Naive thymus-derived CD8-positive, alpha-beta T cell (primary cell): ENCODE measurements at regions not wholly inside any gene's neighbourhood (a gene's known extent, or its start where the extent isn't known, plus 50 kb on each side); places are given as distances from the start of the nearest gene placed in this dataset.
A peak's percentile ranks its signal among the peaks of the same experiment; 100 is the strongest.

Experiments used
- ATAC-seq, 2 donors: fragments of 150-1000 bp; cut with Tn5 transposase in 1 of 2; sonication (Bioruptor Pico), chemical (Tn5 transposase) in 1 of 2; 1 replicate in 1 of 2; 2 replicates in 1 of 2; pipeline ENCODE4 v1.10.0; 2021; ENCODE audit warnings: mild to moderate bottlenecking in 2 of 2, moderate library complexity in 2 of 2
- POLR2A ChIA-PET: fragments of 350-600 bp; sonication (Branson Sonifier 250); formaldehyde crosslinking; loops from one replicate; lab custom pipeline; 2021; ENCODE audit warnings: antibody characterized with exemption; lab: Charles Lee
- DNase-seq, 10 donors: peaks; one replicate each; pipeline versions ENCODE4 v3.0.0 to v3.0.0-alpha.2; 2020 to 2022
- H3K27ac Mint-ChIP-seq, 10 donors: one replicate each; pipeline ENCODE4 v1.8.0; 2020 to 2022; ENCODE audit warnings: mild to moderate bottlenecking in 10 of 10, mixed read lengths in 10 of 10, moderate library complexity in 4 of 10, inconsistent platforms in 1 of 10
- H3K27me3 Mint-ChIP-seq, 5 donors: one replicate each; pipeline ENCODE4 v1.8.0; 2021 to 2022; ENCODE audit warnings: mixed read lengths in 5 of 5
- H3K36me3 Mint-ChIP-seq, 3 donors: one replicate each; pipeline ENCODE4 v1.8.0; 2020 to 2022; ENCODE audit warnings: mixed read lengths in 3 of 3, mild to moderate bottlenecking in 2 of 3, inconsistent platforms in 1 of 3
- H3K4me1 Mint-ChIP-seq, 4 donors: one replicate each; pipeline ENCODE4 v1.8.0; 2021 to 2022; ENCODE audit warnings: mixed read lengths in 4 of 4
- H3K4me3 Mint-ChIP-seq, 10 donors: one replicate each; pipeline ENCODE4 v1.8.0; 2020 to 2022; ENCODE audit warnings: mild to moderate bottlenecking in 10 of 10, mixed read lengths in 10 of 10, moderate library complexity in 6 of 10, inconsistent platforms in 1 of 10
- H3K9me3 Mint-ChIP-seq, 9 donors: one replicate each; pipeline ENCODE4 v1.8.0; 2020 to 2022; ENCODE audit warnings: mixed read lengths in 9 of 9, mild to moderate bottlenecking in 3 of 9, inconsistent platforms in 1 of 9, moderate library complexity in 1 of 9

DNA sequence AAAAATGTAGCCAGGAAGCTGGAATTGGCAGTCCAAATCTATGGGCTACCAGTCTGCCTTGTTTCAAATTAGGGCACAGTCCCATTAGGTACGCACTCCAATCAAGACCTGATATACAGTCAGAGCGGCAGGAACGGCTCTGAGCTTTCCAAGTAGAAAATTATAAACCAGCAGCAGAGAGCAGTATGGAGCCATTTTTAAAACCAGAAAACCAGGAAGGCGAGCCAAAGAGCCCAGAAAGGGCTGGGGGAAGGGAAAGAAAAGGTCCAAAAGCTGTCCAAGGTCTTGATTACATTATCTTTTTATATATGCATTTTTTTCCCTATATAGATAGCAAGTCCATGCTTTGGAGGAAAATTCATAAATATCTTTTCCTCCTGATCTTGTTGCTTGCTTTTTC, 719.0 kb downstream of the RWDD3 start:
- POLR2A ChIA-PET, result no interaction called here

DNA sequence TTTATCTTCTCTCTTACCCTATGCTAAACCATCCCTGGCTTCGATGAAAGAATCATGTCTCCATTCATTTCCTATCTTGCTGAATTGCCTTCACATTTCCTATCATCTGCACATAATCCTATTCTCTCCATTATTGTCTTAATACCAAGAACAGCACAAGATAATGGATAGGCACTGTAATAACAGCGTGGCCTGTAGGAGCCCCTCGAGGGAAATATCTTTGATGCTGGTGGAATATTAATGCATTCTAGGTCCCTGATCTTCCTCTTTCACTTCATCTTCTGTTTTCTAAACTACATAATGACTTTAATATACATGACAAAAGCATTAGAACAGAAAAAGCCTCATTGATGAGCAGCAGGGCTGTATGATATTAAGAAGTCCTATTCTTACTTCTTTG, 720.6 kb downstream of the RWDD3 start:
- Mint-ChIP-seq H3K4me3 (no peak overlapping the region), H3K9me3 (peaks cover 2 to 14% (median 4%) of the 10 kb centered on the region in 9 donors), H3K27me3 (peaks cover 0 to 3% (median 0%) of the 10 kb centered on the region in 5 donors), H3K4me1 (peaks cover 0 to 3% (median 0%) of the 10 kb centered on the region in 4 donors), H3K27ac (no peak overlapping the region), H3K36me3 (no peaks in the 10 kb centered on the region)
- DNase-seq (no peak), ATAC-seq (no peak)
- POLR2A ChIA-PET, result no interaction called here

More for the DNA sequence above, 719.0 kb downstream of the RWDD3 start:
- DNase-seq (no peak), ATAC-seq (no peak)
- no peaks in the 10 kb centered on the region for H3K36me3 Mint-ChIP-seq
- H3K4me1 Mint-ChIP-seq, result peaks cover 0 to 3% (median 0%) of the 10 kb centered on the region in 4 donors
- H3K9me3 Mint-ChIP-seq, result peaks cover 0 to 10% (median 3%) of the 10 kb centered on the region in 9 donors
- H3K4me3 Mint-ChIP-seq, result no peak overlapping the region
- H3K27ac Mint-ChIP-seq, result no peak overlapping the region
- H3K27me3 Mint-ChIP-seq, result peaks cover 0 to 3% (median 0%) of the 10 kb centered on the region in 5 donors

DNA sequence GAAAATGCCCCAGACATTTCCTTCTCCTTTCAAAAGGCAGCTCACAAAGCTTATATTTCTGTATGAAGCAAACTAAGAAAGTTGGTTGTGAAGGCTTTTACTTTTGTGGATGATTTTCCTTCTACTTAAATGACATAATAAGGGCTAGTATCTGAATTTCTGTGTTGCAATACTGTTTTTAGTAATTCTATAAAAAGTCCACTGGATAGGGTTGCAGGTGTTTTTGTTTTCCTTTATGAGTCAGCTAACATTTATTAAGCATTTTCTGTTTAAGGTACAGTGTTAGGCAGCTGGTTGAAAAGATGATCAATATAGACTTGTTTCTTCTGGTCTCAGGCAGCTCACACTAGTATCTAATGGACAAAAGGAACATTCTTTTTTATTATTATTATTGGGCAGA, 722.2 kb downstream of the RWDD3 start:
- POLR2A ChIA-PET, result no interaction called here
- ATAC-seq (no peak), DNase-seq (no peak)
- H3K9me3 Mint-ChIP-seq, result peaks cover 2 to 18% (median 7%) of the 10 kb centered on the region in 9 donors
- no peak overlapping the region for H3K4me3 Mint-ChIP-seq
- no peaks in the 10 kb centered on the region for H3K36me3 Mint-ChIP-seq
- H3K27ac Mint-ChIP-seq, result no peak overlapping the region
- peaks cover 0 to 3% (median 0%) of the 10 kb centered on the region in 5 donors for H3K27me3 Mint-ChIP-seq
- H3K4me1 Mint-ChIP-seq, result peaks cover 0 to 2% (median 0%) of the 10 kb centered on the region in 4 donors

DNA sequence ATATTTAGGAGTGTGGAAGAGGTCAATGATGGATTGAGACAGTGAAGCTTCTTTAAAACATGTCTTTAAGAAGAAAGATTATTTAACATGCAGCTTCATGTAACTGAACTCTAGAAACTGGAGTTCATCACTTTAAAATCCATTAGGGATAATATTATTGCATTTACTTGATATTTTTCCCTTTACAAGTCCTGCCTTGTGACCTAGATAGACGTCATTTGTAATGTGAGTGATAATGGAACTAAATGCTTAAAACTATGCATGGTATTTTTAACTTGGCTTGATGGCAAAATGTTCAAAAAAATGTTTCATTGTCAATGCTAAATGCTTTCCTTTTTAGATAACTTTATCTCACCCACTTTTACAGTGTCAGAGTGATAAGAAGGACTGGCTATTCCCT, 723.7 kb downstream of the RWDD3 start:
- DNase-seq (no peak), ATAC-seq (no peak)
- no peaks in the 10 kb centered on the region for H3K4me1 Mint-ChIP-seq
- peaks cover 0 to 3% (median 0%) of the 10 kb centered on the region in 5 donors for H3K27me3 Mint-ChIP-seq
- H3K4me3 Mint-ChIP-seq, result no peak overlapping the region
- no peaks in the 10 kb centered on the region for H3K36me3 Mint-ChIP-seq
- peaks cover 2 to 33% (median 13%) of the 10 kb centered on the region in 9 donors for H3K9me3 Mint-ChIP-seq
- H3K27ac Mint-ChIP-seq, result no peak overlapping the region
- POLR2A ChIA-PET, result no interaction called here

DNA sequence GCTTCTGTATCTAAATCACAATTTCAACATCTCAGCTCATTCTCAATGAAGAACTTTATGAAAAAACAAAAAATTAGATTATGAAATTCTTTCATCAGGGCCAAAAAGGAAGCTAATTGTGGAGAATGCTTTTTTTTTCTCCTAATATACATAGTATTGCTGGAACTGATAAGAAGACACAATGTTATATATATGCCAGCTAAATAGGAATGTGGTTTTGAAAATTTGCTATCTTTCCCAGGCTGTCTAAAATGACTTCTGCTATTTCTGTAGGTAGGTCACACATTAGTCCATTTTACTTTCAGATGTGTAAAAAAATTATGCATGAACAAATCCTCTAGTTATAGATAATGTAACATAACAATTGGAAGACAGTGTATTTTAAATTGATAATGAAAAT, 732.9 kb downstream of the RWDD3 start:
- H3K27me3 Mint-ChIP-seq, result no peaks in the 10 kb centered on the region
- peaks cover 6 to 53% (median 13%) of the 10 kb centered on the region in 9 donors for H3K9me3 Mint-ChIP-seq
- POLR2A ChIA-PET, result no interaction called here
- no peak overlapping the region for H3K27ac Mint-ChIP-seq
- ATAC-seq (no peak), DNase-seq (no peak)
- no peaks in the 10 kb centered on the region for H3K4me1 Mint-ChIP-seq
- H3K4me3 Mint-ChIP-seq, result no peak overlapping the region
- no peaks in the 10 kb centered on the region for H3K36me3 Mint-ChIP-seq

DNA sequence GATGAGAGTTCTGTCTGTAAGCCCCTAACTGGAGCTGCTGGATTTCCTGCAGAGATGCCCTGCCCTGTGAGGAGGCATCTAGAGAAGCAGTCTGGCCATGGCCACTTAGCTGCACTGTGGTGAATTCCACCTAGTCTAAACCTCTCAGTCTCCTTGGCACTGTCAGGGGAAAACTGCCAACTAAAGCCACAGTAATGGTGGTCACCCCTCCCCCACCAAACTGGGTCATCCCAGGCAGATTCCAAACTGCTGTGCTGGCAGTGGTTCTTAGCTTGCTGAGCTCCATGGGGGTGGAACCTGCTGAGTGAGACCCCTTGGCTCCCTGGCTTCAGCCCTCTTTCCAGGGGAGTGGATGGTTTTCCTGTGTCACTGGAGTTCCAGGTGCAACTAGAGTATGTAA, 740.6 kb downstream of the RWDD3 start:
- Mint-ChIP-seq H3K4me3 (no peak overlapping the region), H3K27me3 (no peaks in the 10 kb centered on the region), H3K36me3 (peaks cover 0 to 5% (median 0%) of the 10 kb centered on the region in 3 donors), H3K9me3 (peaks cover 0 to 54% (median 11%) of the 10 kb centered on the region in 9 donors), H3K4me1 (no peaks in the 10 kb centered on the region), H3K27ac (no peak overlapping the region)
- DNase-seq (no peak), ATAC-seq (no peak)
- POLR2A ChIA-PET, result no interaction called here

DNA sequence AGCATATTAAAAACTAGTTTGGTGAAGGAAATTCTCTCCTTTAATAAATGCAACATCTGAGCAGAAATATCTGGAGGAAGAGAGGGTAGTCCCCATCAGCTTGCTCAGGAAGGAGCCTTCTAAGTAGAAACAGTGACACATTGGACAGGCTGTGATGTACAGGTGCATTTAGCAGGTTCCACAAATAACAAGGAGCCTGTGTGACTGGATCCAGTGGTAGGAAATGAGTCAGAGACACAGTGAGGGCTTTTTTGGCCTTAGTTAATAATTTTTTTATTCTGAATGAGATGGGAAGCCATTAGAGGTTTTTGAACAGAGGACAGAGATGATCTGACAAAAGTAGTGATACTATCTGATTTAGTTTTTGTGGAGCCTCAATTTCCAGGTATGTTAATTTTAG, 738.9 kb upstream of the PTBP2 start:
- H3K36me3 Mint-ChIP-seq, result no peaks in the 10 kb centered on the region
- POLR2A ChIA-PET, result no interaction called here
- DNase-seq, result no peak
- H3K9me3 Mint-ChIP-seq, result peaks cover 0 to 13% (median 1%) of the 10 kb centered on the region in 9 donors
- H3K4me3 Mint-ChIP-seq, result no peak overlapping the region
- H3K27ac Mint-ChIP-seq, result no peak overlapping the region
- no peaks in the 10 kb centered on the region for H3K27me3 Mint-ChIP-seq
- H3K4me1 Mint-ChIP-seq, result no peaks in the 10 kb centered on the region
- ATAC-seq, result no peak

DNA sequence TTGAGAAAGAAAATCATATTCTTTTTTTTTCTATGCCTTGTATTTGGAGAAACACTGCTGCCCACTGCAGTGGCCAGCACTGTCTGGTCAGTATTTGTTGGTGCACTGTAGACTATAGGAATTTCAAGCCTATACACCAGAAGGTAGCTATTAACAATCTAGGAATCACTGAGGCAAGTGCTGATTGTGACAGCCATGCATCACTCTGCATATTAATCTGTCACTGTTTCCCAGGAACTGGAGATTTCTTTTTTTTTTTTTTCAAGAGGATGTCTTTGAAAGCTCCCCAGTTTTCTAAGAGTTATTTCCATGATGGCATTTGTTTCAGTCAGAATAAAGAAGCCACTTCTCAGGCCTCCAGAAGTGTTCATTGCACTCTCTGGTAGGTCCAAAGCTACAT, 737.8 kb upstream of the PTBP2 start:
- no peaks in the 10 kb centered on the region for H3K4me1 Mint-ChIP-seq
- no peaks in the 10 kb centered on the region for H3K27me3 Mint-ChIP-seq
- POLR2A ChIA-PET, result no interaction called here

DNA sequence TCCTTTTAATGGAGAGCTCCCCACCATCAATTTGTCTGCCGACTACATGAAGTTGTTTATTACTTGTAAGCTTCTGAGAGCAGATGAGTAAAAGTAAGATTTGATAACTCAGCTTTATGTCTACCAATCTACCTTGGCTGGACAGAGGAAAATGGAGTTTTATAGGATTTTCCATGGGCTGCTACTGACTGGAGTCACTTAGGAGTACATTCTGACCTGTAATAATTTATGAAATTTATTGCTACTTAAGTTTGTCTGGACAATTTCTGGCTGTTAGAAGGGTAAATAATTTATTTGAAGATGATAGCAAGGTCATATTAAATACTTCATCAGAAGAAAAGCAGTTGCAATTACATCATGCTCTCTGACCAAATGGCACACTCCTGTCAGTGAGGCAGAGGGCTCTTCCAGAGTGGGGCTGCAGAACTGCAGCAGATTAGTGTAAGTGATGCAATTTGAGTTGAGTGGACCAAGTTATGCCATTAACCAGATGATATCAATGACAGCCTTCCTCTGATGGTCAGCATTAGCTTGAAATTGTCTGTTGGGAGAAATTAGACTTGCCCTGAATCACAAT, 736.7 kb upstream of the PTBP2 start:
- Mint-ChIP-seq H3K27me3 (no peaks in the 10 kb centered on the region), H3K4me1 (no peaks in the 10 kb centered on the region), H3K36me3 (no peaks in the 10 kb centered on the region), H3K27ac (no peak overlapping the region), H3K9me3 (peaks cover 0 to 13% (median 1%) of the 10 kb centered on the region in 9 donors), H3K4me3 (no peak overlapping the region)
- no peak for ATAC-seq
- no peak for DNase-seq
- POLR2A ChIA-PET, result no interaction called here

More for the DNA sequence above, 737.8 kb upstream of the PTBP2 start:
- H3K36me3 Mint-ChIP-seq, result no peaks in the 10 kb centered on the region
- ATAC-seq (no peak), DNase-seq (no peak)
- H3K9me3 Mint-ChIP-seq, result peaks cover 0 to 10% (median 1%) of the 10 kb centered on the region in 9 donors
- no peak overlapping the region for H3K27ac Mint-ChIP-seq
- H3K4me3 Mint-ChIP-seq, result no peak overlapping the region

DNA sequence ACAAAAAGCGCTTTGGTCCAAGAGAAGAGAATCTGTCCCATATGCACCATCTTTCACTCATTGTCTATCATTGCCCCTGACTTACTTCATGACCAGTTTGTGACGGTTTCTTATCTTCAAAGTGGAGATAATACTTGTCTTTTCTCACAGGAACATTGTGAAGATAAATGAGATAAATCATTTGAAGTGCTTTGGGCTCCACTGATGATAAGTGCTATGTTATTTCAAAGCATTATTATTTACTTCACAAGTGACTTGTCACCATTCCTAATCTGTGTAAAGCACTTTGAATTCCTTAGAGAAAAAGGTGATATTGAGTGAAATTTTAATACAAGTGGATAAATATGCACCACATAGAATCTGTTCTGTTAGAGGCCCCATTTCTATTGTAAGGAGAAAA, 731.6 kb upstream of the PTBP2 start:
- POLR2A ChIA-PET, result no interaction called here
- no peak for ATAC-seq

DNA sequence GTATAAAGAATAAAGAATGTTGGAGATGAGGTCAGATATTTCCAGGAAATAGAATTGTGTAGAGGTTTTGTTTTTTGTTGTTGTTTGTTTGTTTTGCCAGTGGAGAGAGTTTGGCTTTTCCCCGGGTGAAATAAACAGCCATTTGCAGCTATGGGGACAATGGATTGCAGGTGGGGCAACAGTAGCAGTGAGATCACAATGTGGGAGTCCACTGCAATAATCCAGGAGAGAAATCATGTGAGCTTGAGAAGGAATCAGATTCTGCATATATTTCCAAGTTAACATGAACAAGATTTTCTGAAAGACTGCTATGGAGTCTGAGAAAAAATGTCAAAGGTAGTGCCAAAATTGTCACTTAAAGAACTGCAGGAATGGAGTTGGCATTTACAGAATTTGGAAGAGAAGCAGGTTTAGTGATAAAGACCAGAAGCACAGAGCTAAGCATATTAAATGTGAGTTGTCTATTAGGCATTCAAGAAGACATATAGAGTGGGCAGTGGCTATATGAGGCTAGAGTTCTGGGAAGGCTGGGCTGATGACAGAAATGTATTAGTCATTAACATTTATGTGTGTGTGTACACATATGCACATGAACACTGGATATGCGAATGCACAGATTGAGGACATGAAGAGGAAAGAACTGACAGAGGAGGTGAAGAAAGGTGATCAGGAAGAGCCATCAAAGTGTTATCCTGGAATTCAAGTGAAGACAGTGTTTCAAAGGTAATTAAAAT, 729.6 kb upstream of the PTBP2 start:
- POLR2A ChIA-PET, result no interaction called here
- H3K4me3 Mint-ChIP-seq, result no peak overlapping the region
- peaks cover 0 to 14% (median 0%) of the 10 kb centered on the region in 9 donors for H3K9me3 Mint-ChIP-seq
- H3K27ac Mint-ChIP-seq, result no peak overlapping the region
- ATAC-seq, result no peak
- no peak for DNase-seq
- H3K27me3 Mint-ChIP-seq, result no peaks in the 10 kb centered on the region
- H3K36me3 Mint-ChIP-seq, result no peaks in the 10 kb centered on the region
- H3K4me1 Mint-ChIP-seq, result no peaks in the 10 kb centered on the region

More for the DNA sequence above, 731.6 kb upstream of the PTBP2 start:
- Mint-ChIP-seq H3K27me3 (no peaks in the 10 kb centered on the region), H3K36me3 (no peaks in the 10 kb centered on the region), H3K9me3 (peaks cover 0 to 13% (median 0%) of the 10 kb centered on the region in 9 donors), H3K4me1 (no peaks in the 10 kb centered on the region), H3K4me3 (no peak overlapping the region), H3K27ac (no peak overlapping the region)
- no peak for DNase-seq

DNA sequence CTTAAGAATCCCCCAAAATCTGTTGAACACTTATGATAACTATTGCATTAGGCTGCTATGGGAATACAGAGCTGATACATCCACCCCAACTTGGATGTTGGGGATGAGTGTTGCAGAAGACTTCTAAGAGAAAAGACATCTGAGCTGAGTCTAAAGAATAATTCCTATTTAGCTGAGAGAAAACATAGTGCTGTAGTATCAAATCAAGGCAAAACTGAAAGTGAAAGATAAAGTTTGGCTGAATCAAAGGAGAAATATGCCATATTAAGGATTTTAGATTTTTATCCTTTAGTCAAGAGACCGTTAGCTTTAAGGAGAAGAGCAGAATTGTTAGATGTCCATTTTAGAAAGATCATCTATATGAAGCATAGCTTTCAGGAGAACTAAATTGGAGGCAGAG, 726.9 kb upstream of the PTBP2 start:
- peaks cover 0 to 12% (median 0%) of the 10 kb centered on the region in 9 donors for H3K9me3 Mint-ChIP-seq
- ATAC-seq, result no peak
- no peak overlapping the region for H3K4me3 Mint-ChIP-seq
- no peak for DNase-seq
- H3K36me3 Mint-ChIP-seq, result no peaks in the 10 kb centered on the region
- H3K27me3 Mint-ChIP-seq, result no peaks in the 10 kb centered on the region
- POLR2A ChIA-PET, result no interaction called here
- no peaks in the 10 kb centered on the region for H3K4me1 Mint-ChIP-seq
- peak overlapping the region in 1 of 10 donors; percentile 30 for H3K27ac Mint-ChIP-seq

DNA sequence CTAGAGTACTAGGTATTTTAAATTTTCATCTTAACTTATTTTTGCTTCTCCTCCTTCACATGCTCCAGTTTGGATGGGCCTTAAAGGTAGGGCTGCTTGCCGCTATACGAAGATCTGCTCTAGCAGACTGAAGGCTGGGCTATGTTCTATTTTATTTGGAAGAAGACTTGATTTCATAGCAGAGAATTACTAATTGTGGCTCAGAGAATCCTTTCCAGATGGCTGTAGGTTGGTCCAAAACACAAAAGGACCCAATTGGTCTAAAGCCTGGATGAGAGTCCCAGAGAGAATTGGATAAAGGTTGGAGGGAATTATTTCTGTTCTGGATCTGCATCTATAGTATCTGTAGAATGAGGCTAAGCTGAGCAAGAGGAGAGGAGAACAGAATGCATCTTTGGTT, 719.4 kb upstream of the PTBP2 start:
- DNase-seq, result no peak
- H3K27ac Mint-ChIP-seq, result no peak overlapping the region
- peaks cover 0 to 18% (median 2%) of the 10 kb centered on the region in 9 donors for H3K9me3 Mint-ChIP-seq

More for the DNA sequence above, 719.4 kb upstream of the PTBP2 start:
- POLR2A ChIA-PET, result no interaction called here
- Mint-ChIP-seq H3K4me3 (no peak overlapping the region), H3K4me1 (no peaks in the 10 kb centered on the region), H3K27me3 (no peaks in the 10 kb centered on the region), H3K36me3 (no peaks in the 10 kb centered on the region)
- ATAC-seq, result no peak
